GM21723 (cell line): ENCODE measurements at regions not wholly inside any gene's neighbourhood (a gene's known extent, or its start where the extent isn't known, plus 50 kb on each side); places are given as distances from the start of the nearest gene placed in this dataset.

Experiments
- ATAC-seq: cut with Tn5 transposase; IDR thresholded peaks from one replicate; pipeline ENCODE4 v1.9.1; 2021; ENCODE audit warnings: mild to moderate bottlenecking, moderate library complexity; ENCODE audit not compliant: unreplicated experiment

GRCh38 chr1:110765640-110766335 lies 91.0 kb upstream of the KCNA3 start:
- no peak for ATAC-seq

DNA sequence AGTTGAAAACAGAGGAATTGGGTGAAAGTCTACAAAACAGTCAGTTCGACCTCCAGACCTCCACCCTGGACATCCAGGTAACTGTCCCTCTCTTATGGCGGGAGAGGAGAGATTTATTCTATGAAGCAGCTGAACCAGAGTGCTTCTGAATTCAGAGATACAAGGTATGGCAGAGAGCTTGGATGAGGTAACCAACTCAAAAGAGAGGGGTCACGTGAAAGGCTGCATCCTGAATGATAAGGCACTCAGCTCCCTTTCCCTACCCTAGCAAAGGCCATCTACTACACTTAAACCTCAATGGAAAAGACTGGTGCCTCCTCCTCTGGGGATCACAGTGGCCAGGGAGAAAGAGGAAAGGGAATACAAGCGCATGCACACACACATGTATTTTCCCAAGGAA lies 88.4 kb upstream of the KCNA3 start:
- ATAC-seq, result no peak

- no peak for ATAC-seq
Observed at GRCh38 chr1:110760321-110760720, 85.6 kb upstream of the KCNA3 start.

DNA sequence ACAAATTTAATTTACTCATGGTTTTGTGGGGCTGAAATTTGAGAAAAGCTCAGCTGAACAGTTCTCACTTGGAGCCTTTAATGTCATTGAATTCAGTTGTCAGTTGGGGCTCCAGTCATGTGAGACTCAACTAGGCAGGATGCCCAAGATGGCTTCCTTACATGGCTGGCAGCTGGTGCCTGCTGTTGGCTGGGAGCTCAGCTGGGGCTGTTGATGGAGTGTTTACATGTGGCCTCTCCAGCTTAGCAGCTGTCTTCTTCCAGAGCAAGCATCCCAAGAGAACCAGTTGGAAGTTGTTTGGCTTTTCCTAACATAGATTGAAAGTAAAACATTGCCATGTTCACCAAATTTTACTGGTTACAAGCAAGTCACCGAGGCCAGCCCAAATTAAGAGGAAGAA lies 81.8 kb upstream of the KCNA3 start:
- no peak for ATAC-seq

DNA sequence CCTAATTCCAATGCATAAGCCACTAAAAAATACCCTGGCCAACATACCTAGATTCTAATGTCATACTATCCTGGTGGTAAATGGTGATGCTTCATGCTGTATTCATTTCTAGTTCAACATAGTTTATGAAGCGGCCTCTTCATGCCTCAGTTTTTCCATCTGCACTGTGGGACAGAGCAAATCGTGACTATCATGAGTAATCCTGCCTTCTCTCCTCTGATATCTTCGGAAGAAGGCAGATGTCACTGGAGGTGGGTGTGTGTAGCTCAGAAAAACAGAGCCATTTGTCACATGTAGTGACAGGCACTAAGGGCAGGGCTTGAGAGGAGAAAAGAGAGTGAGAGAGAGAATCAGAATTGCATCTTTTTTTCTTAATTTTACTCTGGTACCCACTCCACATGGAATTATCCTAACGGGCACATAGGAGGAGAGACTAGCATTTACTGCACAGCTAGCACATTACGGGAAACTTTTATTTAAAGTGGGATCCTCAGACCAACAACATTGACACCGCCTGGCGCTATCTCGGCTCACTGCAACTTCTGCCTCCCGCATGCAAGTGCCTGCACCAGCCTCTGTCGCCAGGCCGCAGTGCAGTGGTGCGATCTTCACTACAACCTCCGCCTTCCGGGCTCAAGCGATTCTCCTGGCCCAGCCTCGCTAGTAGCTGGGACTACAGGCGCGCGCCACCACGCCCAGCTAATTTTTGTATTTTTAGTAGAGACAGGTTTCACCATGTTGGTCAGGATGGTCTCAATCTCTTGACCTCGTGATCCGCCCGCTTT lies 78.4 kb upstream of the KCNA3 start:
- no peak for ATAC-seq

DNA sequence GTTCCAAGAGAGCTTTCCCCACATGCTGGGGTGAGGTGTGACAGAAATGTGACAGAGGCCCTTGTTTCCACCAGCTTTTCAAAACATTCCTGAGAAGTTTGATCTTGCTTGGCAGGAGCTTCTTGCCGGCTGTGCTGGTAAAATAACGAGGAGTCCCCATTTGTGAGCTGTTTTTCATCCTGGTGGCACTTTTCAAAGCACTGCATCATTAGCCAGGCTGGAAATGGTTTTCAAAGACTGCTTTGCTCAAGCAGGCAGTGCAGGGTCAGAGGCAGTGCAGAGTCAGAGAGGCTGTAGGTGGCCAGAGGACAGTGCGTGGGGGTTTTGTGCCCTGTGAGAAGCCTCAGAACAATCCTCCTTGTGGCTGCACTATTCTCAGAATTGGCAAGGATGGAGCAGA lies 75.8 kb upstream of the KCNA3 start:
- no peak for ATAC-seq

GRCh38 chr1:110749960-110750359 lies 75.2 kb upstream of the KCNA3 start:
- no peak for ATAC-seq

GRCh38 chr1:110746644-110747259 lies 72.0 kb upstream of the KCNA3 start:
- no peak for ATAC-seq

GRCh38 chr1:110743397-110743796 lies 68.7 kb upstream of the KCNA3 start:
- no peak for ATAC-seq

DNA sequence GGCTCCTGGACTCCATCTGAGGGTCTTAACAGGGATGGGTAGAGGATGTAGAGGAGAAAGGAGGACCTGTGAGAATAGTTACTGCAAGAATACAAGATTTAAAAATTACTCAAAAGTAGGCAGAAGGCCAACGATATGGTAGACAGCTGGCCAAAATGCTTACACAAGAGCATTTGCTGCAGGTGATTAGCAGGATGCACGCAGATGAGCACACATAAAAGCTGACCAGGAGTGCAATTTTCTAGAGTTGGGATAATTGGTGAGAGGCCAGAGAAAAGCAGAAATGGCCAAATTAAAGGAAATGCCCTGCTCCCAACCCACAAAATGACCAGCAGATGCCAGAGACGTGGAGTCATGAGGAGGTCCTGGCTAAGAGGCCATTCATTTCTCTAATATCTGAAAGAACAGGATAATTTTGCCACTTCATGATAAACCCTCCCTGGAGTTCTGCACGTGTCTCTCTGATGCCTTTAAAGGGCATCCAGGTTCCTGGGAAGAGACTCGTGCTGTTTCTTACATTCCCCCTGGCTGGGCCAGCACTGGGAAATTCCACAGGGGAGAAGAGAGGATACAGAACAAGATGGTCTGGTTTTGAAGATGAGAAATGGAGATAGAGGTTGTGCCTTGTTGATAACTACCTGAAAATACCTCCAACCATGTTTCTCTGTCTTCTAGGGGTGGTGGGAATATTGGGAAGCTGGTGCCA lies 62.3 kb upstream of the KCNA3 start:
- ATAC-seq, result no peak

- ATAC-seq, result no peak
Observed at GRCh38 chr1:110734133-110734680, 59.5 kb upstream of the KCNA3 start.

DNA sequence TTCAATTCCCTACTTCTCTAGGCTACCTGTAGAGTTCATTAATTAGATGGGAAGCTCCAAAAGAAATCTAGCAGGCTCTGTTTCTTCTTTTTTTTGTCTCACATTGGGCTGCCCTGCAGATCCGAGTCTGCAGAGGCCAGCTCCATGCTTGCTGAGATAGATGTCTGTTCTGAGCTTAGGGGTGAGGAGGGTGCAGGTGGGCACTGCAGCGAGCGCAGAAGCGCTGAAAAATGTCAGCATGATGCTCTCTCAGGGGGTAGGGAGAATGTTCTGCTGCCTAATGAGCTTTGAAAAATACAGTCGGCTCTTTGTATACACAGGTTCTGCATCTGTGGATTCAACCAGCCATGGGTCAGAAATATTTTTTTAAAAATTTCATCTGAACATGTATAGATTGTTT lies 56.8 kb upstream of the KCNA3 start:
- no peak for ATAC-seq

DNA sequence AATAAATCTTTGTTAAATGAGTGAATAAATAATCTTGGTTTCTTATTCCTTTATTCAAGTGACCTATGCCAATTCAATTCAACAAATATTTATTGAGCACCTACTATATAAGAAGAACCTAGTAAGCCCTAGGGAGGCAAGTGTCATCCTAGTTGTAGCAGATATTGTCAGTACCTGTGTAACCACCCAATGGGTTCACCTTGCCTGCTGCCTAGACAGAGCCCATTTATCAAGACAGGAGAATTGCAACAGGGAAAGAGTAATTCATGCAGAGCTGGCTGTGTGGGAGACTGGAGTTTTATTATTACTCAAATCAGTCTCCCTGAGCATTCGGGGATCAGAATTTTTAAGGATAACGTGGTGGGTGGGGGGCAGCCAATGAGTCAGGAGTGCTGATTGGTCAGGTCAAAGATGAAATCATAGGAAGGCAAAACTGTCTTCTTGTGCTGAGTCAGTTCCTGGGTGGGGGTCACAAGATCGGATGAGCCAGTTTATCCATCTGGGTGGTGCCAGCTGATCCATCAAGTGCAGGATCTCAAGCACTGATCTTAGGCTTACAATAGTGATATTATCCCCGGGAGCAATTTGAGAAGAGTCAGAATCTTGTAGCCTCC lies 53.8 kb upstream of the KCNA3 start:
- no peak for ATAC-seq

GRCh38 chr1:110727246-110727645 lies 52.5 kb upstream of the KCNA3 start:
- no peak for ATAC-seq

DNA sequence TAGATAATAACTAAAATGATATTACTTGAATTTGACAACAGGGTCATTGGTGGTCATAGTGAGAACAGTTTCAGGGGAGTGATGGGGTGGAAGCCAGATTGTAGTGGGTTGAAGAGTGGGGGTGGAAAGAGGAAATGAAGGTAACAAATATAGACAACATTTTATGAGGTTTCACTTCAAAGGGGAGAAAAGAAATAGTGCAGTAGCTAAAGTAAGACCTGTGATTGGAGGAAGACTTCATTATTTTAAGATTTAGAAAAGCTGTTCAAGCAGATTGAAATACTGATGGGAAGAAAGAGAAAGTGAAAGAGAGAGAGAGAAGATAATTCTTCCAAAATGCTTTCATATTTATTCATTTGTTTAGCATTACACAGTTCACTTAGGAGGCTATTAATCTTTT lies 52.0 kb upstream of the KCNA3 start:
- ATAC-seq, result peak; percentile 93
